CD4-positive, alpha-beta T cell treated with Interleukin-6 for 4 hours (primary cell): ENCODE measurements at regions not wholly inside any gene's neighbourhood (a gene's known extent, or its start where the extent isn't known, plus 50 kb on each side); places are given as distances from the start of the nearest gene placed in this dataset.
"Not testable (repeated sequence)": the region's sequence is repeated elsewhere in the genome, so short reads cannot be mapped to it uniquely, and the experiment has no call there.

Source experiments
- DNase-seq: peaks from one replicate; pipeline ENCODE4 v3.0.0-alpha.2; 2020; ENCODE audit warnings: mixed read lengths

GRCh38 chr18:68219274-68219673, 495.6 kb downstream of the TMX3 start:
- DNase-seq = no peak

GRCh38 chr18:68215931-68216330, 499.0 kb downstream of the TMX3 start:
- no peak for DNase-seq

GRCh38 chr18:68186039-68186438, 528.9 kb downstream of the TMX3 start:
- no peak for DNase-seq

GRCh38 chr18:68181956-68182355, 533.0 kb downstream of the TMX3 start:
- DNase-seq = no peak

- no peak for DNase-seq
Measured at GRCh38 chr18:68179811-68180210, 535.1 kb downstream of the TMX3 start.

- no peak for DNase-seq
Measured at GRCh38 chr18:68178921-68179320, 536.0 kb downstream of the TMX3 start.

- DNase-seq = no peak
Measured at GRCh38 chr18:68177807-68178702, 536.9 kb downstream of the TMX3 start.

- DNase-seq = no peak
Measured at GRCh38 chr18:68176901-68177300, 538.0 kb downstream of the TMX3 start.

- no peak for DNase-seq
Measured at GRCh38 chr18:68172842-68173549, 541.9 kb downstream of the TMX3 start.

GRCh38 chr18:68164909-68165308, 550.0 kb downstream of the TMX3 start:
- DNase-seq = no peak

- not testable (repeated sequence) for DNase-seq
Measured at GRCh38 chr18:68153821-68154220, 561.1 kb downstream of the TMX3 start.

GRCh38 chr18:68152770-68153169, 562.1 kb downstream of the TMX3 start:
- DNase-seq = no peak

- DNase-seq = no peak
Measured at GRCh38 chr18:68150961-68151360, 563.9 kb downstream of the TMX3 start.

GRCh38 chr18:68148863-68149262, 566.0 kb downstream of the TMX3 start:
- DNase-seq = no peak

- no peak for DNase-seq
Measured at GRCh38 chr18:68147728-68148127, 567.2 kb downstream of the TMX3 start.

GRCh38 chr18:68121826-68122225, 593.1 kb downstream of the TMX3 start:
- no peak for DNase-seq

- DNase-seq = no peak
Measured at GRCh38 chr18:68121308-68121707, 593.6 kb downstream of the TMX3 start.

GRCh38 chr18:68114989-68115388, 598.5 kb upstream of the DSEL start:
- DNase-seq = no peak

- DNase-seq = no peak
Measured at GRCh38 chr18:68104036-68104435, 587.5 kb upstream of the DSEL start.

GRCh38 chr18:68103561-68103960, 587.0 kb upstream of the DSEL start:
- no peak for DNase-seq

- DNase-seq = no peak
Measured at GRCh38 chr18:68102117-68102516, 585.6 kb upstream of the DSEL start.

- DNase-seq = no peak
Measured at GRCh38 chr18:68098655-68099054, 582.1 kb upstream of the DSEL start.

GRCh38 chr18:68086481-68086880, 570.0 kb upstream of the DSEL start:
- no peak for DNase-seq

- DNase-seq = no peak
Measured at GRCh38 chr18:68085251-68085650, 568.7 kb upstream of the DSEL start.
